Esophagus muscularis mucosa (tissue), 3 donors: ENCODE measurements at regions not wholly inside any gene's neighbourhood (a gene's known extent, or its start where the extent isn't known, plus 50 kb on each side); places are given as distances from the start of the nearest gene placed in this dataset.

Experiments
- CTCF ChIP-seq, 3 experiments: fragments of 200-600 bp in 2 of 3; fragments of 450-650 bp in 1 of 3; sonication (generic) in 2 of 3; IDR thresholded peaks; one replicate each; pipeline ENCODE4 v1.5.1; 2017 to 2019; ENCODE audit warnings: antibody characterized with exemption in 3 of 3, mild to moderate bottlenecking in 2 of 3, moderate library complexity in 1 of 3
- POLR2A ChIP-seq: fragments of 450-650 bp; IDR thresholded peaks from one replicate; pipeline ENCODE4 v1.6.1; 2017; ENCODE audit warnings: antibody characterized with exemption, moderate library complexity, mild to moderate bottlenecking, low read depth

GRCh38 chr4:123676890-123677229 lies 280.3 kb downstream of the SPRY1 start:
- TF ChIP-seq CTCF (IDR thresholded peaks at IDR 0.05) (no peak), POLR2A (no peak)
